GM18502 (cell line): ENCODE measurements at regions not wholly inside any gene's neighbourhood (a gene's known extent, or its start where the extent isn't known, plus 50 kb on each side); places are given as distances from the start of the nearest gene placed in this dataset.
"Not testable (repeated sequence)": the region's sequence is repeated elsewhere in the genome, so short reads cannot be mapped to it uniquely, and the experiment has no call there.

Experiments
- ATAC-seq: cut with Tn5 transposase; IDR thresholded peaks from one replicate; pipeline ENCODE4 v1.9.1; 2021; ENCODE audit warnings: mild to moderate bottlenecking; ENCODE audit not compliant: unreplicated experiment, poor library complexity

GRCh38 chr1:96587222-96587621, 134.4 kb upstream of the PTBP2 start:
- no peak for ATAC-seq

GRCh38 chr1:96588416-96588995, 133.1 kb upstream of the PTBP2 start:
- no peak for ATAC-seq

GRCh38 chr1:96595530-96595929, 126.1 kb upstream of the PTBP2 start:
- not testable (repeated sequence) for ATAC-seq

- peak; percentile 89 for ATAC-seq
Measured at GRCh38 chr1:96596226-96596922, 125.2 kb upstream of the PTBP2 start.

- no peak for ATAC-seq
Measured at GRCh38 chr1:96597218-96597617, 124.4 kb upstream of the PTBP2 start.

- no peak for ATAC-seq
Measured at GRCh38 chr1:96598416-96599168, 123.0 kb upstream of the PTBP2 start.

GRCh38 chr1:96604620-96605019, 117.0 kb upstream of the PTBP2 start:
- not testable (repeated sequence) for ATAC-seq

GRCh38 chr1:96617375-96617774, 104.2 kb upstream of the PTBP2 start:
- ATAC-seq = not testable (repeated sequence)

GRCh38 chr1:96632045-96632664, 89.4 kb upstream of the PTBP2 start:
- ATAC-seq = no peak

GRCh38 chr1:96633695-96634094, 87.9 kb upstream of the PTBP2 start:
- no peak for ATAC-seq

GRCh38 chr1:96634883-96635282, 86.7 kb upstream of the PTBP2 start:
- no peak for ATAC-seq

GRCh38 chr1:96641282-96641681, 80.3 kb upstream of the PTBP2 start:
- ATAC-seq = no peak

GRCh38 chr1:96643519-96643918, 78.1 kb upstream of the PTBP2 start:
- no peak for ATAC-seq

- ATAC-seq = no peak
Measured at GRCh38 chr1:96649301-96649700, 72.3 kb upstream of the PTBP2 start.

GRCh38 chr1:96651517-96651916, 70.1 kb upstream of the PTBP2 start:
- no peak for ATAC-seq

GRCh38 chr1:96660051-96660450, 61.5 kb upstream of the PTBP2 start:
- no peak for ATAC-seq

- no peak for ATAC-seq
Measured at GRCh38 chr1:96660503-96660902, 61.1 kb upstream of the PTBP2 start.
